Fibroblast of the aortic adventitia (primary cell): ENCODE measurements at regions not wholly inside any gene's neighbourhood (a gene's known extent, or its start where the extent isn't known, plus 50 kb on each side); places are given as distances from the start of the nearest gene placed in this dataset.

Experiments
- DNase-seq: peaks from one replicate; pipeline ENCODE4 v3.0.0-alpha.2; 2010; ENCODE audit warnings: low read depth
- H3K4me3 ChIP-seq: 2 replicates; pipeline ENCODE4 v1.5.1; 2011; ENCODE audit warnings: low read depth, mild to moderate bottlenecking, control low read depth, low read length, moderate library complexity
- TF ChIP-seq, protein P1 (sequence below): IDR thresholded peaks from 2 replicates; pipeline ENCODE4 v1.5.1; 2011; ENCODE audit warnings: mild to moderate bottlenecking, low read length, control low read depth, inconsistent platforms; ENCODE audit not compliant: insufficient read depth

GRCh38 chr20:6919792-6920468, 152.4 kb downstream of the BMP2 start:
- TF ChIP-seq, protein P1, sequence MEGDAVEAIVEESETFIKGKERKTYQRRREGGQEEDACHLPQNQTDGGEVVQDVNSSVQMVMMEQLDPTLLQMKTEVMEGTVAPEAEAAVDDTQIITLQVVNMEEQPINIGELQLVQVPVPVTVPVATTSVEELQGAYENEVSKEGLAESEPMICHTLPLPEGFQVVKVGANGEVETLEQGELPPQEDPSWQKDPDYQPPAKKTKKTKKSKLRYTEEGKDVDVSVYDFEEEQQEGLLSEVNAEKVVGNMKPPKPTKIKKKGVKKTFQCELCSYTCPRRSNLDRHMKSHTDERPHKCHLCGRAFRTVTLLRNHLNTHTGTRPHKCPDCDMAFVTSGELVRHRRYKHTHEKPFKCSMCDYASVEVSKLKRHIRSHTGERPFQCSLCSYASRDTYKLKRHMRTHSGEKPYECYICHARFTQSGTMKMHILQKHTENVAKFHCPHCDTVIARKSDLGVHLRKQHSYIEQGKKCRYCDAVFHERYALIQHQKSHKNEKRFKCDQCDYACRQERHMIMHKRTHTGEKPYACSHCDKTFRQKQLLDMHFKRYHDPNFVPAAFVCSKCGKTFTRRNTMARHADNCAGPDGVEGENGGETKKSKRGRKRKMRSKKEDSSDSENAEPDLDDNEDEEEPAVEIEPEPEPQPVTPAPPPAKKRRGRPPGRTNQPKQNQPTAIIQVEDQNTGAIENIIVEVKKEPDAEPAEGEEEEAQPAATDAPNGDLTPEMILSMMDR: no peak
- no peak for DNase-seq
- no peak overlapping the region for H3K4me3 ChIP-seq

- no peak for DNase-seq
- TF ChIP-seq, protein P1: no peak
- H3K4me3 ChIP-seq: no peak overlapping the region
Measured at GRCh38 chr20:6920991-6921613, 153.6 kb downstream of the BMP2 start.

DNA sequence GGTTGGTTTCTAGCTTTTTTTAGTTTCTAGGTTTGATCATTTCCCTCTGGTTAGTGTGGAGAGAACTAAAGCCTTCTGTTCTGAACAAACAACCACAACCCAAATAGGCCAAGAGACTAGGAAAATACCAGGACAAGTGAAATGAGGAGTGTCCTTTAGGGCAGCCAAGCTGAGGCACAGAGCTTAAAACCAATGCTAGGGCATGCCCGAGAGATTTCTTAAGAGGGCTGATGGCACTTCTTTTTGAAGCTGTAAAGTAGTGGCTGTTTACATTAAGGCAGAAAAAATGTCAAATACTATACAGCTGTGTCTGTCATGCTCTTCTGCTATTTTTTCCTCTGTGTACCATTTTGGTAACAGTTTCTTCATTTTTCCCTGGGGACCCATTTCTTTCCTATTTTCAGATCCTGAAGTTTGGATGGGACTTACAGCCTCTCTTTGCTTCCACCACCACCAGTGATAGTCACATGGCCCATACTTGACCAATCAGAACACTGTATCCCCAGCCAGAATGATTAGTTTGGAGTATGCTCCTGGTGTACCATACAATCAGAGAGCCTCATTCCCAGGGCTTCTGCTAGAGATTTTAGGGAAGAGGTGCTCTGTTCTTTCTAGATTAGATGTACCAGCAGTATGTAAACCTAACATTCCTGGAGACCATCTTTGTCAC, 154.4 kb downstream of the BMP2 start:
- no peak overlapping the region for H3K4me3 ChIP-seq
- TF ChIP-seq, protein P1: no peak
- DNase-seq: no peak

- TF ChIP-seq, protein P1: no peak
- H3K4me3 ChIP-seq: no peak overlapping the region
- DNase-seq: no peak
Measured at GRCh38 chr20:6924681-6925080, 157.2 kb downstream of the BMP2 start.

GRCh38 chr20:6925744-6926278, 158.3 kb downstream of the BMP2 start:
- no peak for DNase-seq
- H3K4me3 ChIP-seq: no peak overlapping the region
- TF ChIP-seq, protein P1: no peak

DNA sequence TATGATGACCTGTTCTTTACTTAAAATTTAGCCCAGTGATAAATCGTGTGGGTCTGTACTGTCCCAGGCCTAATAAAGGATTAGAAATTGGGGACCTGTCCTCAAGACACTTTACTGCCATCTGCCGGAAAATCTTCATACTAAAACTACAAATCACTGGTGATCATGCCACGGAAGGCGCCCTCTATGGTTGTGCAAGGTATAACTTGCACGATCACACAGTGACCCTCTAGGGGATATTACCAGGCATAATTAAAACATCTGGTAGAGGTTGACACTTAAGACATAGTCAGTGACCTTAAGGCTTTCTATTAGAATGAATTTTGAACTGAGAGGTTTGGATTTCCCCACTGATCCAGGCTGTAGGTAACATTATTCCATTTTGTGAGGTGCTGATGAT, 172.6 kb downstream of the BMP2 start:
- DNase-seq: peak; percentile 18
- no peak overlapping the region for H3K4me3 ChIP-seq
- TF ChIP-seq, protein P1: peak; percentile 26
